ENCODE measurements at regions not wholly inside any gene's neighbourhood (a gene's known extent, or its start where the extent isn't known, plus 50 kb on each side); places are given as distances from the start of the nearest gene placed in this dataset.

DNA sequence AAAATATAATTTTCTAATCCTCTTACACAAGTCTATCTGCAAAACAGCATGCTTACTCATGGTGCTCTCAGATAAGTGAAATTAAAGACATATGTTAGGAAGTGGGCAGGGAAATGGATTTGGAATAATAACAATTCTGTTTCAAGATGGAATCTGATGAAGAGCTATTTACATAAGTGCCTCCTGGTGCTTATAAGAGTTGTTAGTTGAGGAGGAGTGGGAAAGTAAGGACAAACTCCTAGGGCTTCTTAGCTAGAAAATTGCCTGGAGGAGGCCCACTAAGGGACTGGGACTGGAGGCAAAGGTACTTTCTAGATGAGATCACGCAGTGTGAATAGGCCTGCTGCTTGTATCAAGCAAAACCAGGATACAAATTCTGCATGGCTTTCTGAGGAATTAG lies 939.8 kb downstream of the GLUD2 start:
- TF ChIP-seq, protein P1, sequence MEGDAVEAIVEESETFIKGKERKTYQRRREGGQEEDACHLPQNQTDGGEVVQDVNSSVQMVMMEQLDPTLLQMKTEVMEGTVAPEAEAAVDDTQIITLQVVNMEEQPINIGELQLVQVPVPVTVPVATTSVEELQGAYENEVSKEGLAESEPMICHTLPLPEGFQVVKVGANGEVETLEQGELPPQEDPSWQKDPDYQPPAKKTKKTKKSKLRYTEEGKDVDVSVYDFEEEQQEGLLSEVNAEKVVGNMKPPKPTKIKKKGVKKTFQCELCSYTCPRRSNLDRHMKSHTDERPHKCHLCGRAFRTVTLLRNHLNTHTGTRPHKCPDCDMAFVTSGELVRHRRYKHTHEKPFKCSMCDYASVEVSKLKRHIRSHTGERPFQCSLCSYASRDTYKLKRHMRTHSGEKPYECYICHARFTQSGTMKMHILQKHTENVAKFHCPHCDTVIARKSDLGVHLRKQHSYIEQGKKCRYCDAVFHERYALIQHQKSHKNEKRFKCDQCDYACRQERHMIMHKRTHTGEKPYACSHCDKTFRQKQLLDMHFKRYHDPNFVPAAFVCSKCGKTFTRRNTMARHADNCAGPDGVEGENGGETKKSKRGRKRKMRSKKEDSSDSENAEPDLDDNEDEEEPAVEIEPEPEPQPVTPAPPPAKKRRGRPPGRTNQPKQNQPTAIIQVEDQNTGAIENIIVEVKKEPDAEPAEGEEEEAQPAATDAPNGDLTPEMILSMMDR (IDR thresholded peaks at IDR 0.05; ENCODE audit: low read depth, low read length, poor library complexity, severe bottlenecking): no peak
- no peak for TF ChIP-seq EZH2phosphoT487 (IDR thresholded peaks at IDR 0.05; ENCODE audit: borderline replicate concordance, low read length)
